Endothelial cell of umbilical vein (primary cell): ENCODE measurements at regions not wholly inside any gene's neighbourhood (a gene's known extent, or its start where the extent isn't known, plus 50 kb on each side); places are given as distances from the start of the nearest gene placed in this dataset.

ENCODE experiments used
- CTCF ChIP-seq, 2 donors: IDR thresholded peaks; 1 replicate in 1 of 2; 2 replicates in 1 of 2; pipeline ENCODE4 v1.5.1; 2011; ENCODE audit warnings: low read length in 2 of 2, mild to moderate bottlenecking in 2 of 2, moderate library complexity in 2 of 2, control low read depth in 1 of 2, inconsistent platforms in 1 of 2, low read depth in 1 of 2; ENCODE audit not compliant: insufficient read depth in 1 of 2; ENCODE audit errors: extremely low read depth in 1 of 2
- EZH2 ChIP-seq: IDR thresholded peaks from 2 replicates; pipeline ENCODE4 v1.6.1; 2012; ENCODE audit warnings: borderline replicate concordance, low read depth, mild to moderate bottlenecking, moderate library complexity, low read length, inconsistent platforms; ENCODE audit not compliant: severe bottlenecking
- POLR2A ChIP-seq: IDR thresholded peaks from 2 replicates; pipeline ENCODE4 v1.6.1; 2012; ENCODE audit warnings: low read depth, mild to moderate bottlenecking, control low read depth, low read length
- POLR2AphosphoS5 ChIP-seq: IDR thresholded peaks from 2 replicates; pipeline ENCODE4 v1.6.1; 2012; ENCODE audit warnings: low read depth, mild to moderate bottlenecking, control low read depth, low read length, moderate library complexity; ENCODE audit not compliant: insufficient read depth

GRCh38 chr10:88113232-88113631, 249.8 kb downstream of the PTEN start:
- no peak for TF ChIP-seq POLR2A
- TF ChIP-seq POLR2AphosphoS5, result no peak
- TF ChIP-seq EZH2, result no peak
- no peak for TF ChIP-seq CTCF (IDR thresholded peaks at IDR 0.05; ENCODE audit: extremely low read depth in 1 of 2, insufficient read depth in 1 of 2, low read depth in 1 of 2, low read length in 2 of 2)
